Nephron (organoid): ENCODE measurements at regions not wholly inside any gene's neighbourhood (a gene's known extent, or its start where the extent isn't known, plus 50 kb on each side); places are given as distances from the start of the nearest gene placed in this dataset.

Experiments
- H3K27ac Mint-ChIP-seq, 3 experiments: 2 replicates each; pipeline ENCODE4 v1.8.0; 2020; ENCODE audit warnings: mixed read lengths in 3 of 3, mild to moderate bottlenecking in 2 of 3, moderate library complexity in 1 of 3
- H3K27me3 Mint-ChIP-seq: 2 replicates; pipeline ENCODE4 v1.8.0; 2021; ENCODE audit warnings: low read depth, mild to moderate bottlenecking, moderate library complexity, mixed read lengths
- H3K36me3 Mint-ChIP-seq: 2 replicates; pipeline ENCODE4 v1.8.0; 2020; ENCODE audit warnings: low read depth, mixed read lengths
- H3K4me1 Mint-ChIP-seq: 2 replicates; pipeline ENCODE4 v1.8.0; 2020; ENCODE audit warnings: mixed read lengths
- H3K4me3 Mint-ChIP-seq, 3 experiments: 2 replicates each; pipeline ENCODE4 v1.8.0; 2020; ENCODE audit warnings: mild to moderate bottlenecking in 3 of 3, mixed read lengths in 3 of 3, moderate library complexity in 2 of 3
- H3K9me3 Mint-ChIP-seq: 2 replicates; pipeline ENCODE4 v1.8.0; 2020; ENCODE audit warnings: mixed read lengths
- CTCF ChIP-seq, 3 experiments: fragments of 200-600 bp; sonication (generic); IDR thresholded peaks; one replicate each; pipeline ENCODE4 v1.5.0; 2021; ENCODE audit warnings: antibody characterized with exemption in 3 of 3; ENCODE audit not compliant: unreplicated experiment in 3 of 3

GRCh38 chr2:105490956-105491355 lies 92.1 kb upstream of the FHL2 start:
- no peak overlapping the region for H3K4me3 Mint-ChIP-seq
- no peak overlapping the region for H3K27ac Mint-ChIP-seq
- no peak for TF ChIP-seq CTCF (IDR thresholded peaks at IDR 0.05; ENCODE audit: unreplicated experiment in 3 of 3)
- H3K4me1 Mint-ChIP-seq: peaks cover 13% of the 10 kb centered on the region
- peaks cover 27% of the 10 kb centered on the region for H3K9me3 Mint-ChIP-seq
- peaks cover 13% of the 10 kb centered on the region for H3K27me3 Mint-ChIP-seq
- H3K36me3 Mint-ChIP-seq: no peaks in the 10 kb centered on the region

DNA sequence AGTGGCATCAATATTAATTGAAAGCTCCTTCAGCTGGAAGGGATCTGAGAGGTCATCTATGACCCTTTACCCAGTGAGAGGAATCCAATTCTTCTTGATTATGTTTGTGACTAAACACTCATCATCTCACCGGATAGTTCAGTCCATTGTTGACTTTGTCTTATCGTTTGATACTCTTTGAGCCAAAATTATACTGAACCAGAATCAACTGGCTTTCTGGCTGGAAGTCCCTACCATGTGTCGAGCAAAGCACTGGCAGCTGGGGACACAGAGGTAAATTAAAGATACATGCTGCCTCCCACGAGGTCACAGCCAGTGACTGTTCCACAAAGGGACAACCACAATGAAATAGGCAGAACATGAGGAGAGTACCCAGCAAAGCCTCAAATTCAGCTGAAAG lies 91.4 kb upstream of the FHL2 start:
- Mint-ChIP-seq H3K36me3 (no peaks in the 10 kb centered on the region), H3K4me1 (peaks cover 10% of the 10 kb centered on the region), H3K27ac (no peak overlapping the region), H3K9me3 (peaks cover 28% of the 10 kb centered on the region), H3K4me3 (no peak overlapping the region), H3K27me3 (peaks cover 7% of the 10 kb centered on the region)
- TF ChIP-seq CTCF (IDR thresholded peaks at IDR 0.05; ENCODE audit: unreplicated experiment in 3 of 3): no peak

- Mint-ChIP-seq H3K36me3 (no peaks in the 10 kb centered on the region), H3K4me1 (peaks cover 10% of the 10 kb centered on the region), H3K27me3 (peaks cover 5% of the 10 kb centered on the region), H3K9me3 (peaks cover 24% of the 10 kb centered on the region), H3K4me3 (no peak overlapping the region), H3K27ac (no peak overlapping the region)
- TF ChIP-seq CTCF (IDR thresholded peaks at IDR 0.05; ENCODE audit: unreplicated experiment in 3 of 3): no peak
Measured at GRCh38 chr2:105489168-105489878, 90.5 kb upstream of the FHL2 start.

GRCh38 chr2:105488285-105488684 lies 89.4 kb upstream of the FHL2 start:
- H3K9me3 Mint-ChIP-seq: peaks cover 17% of the 10 kb centered on the region
- no peak for TF ChIP-seq CTCF (IDR thresholded peaks at IDR 0.05; ENCODE audit: unreplicated experiment in 3 of 3)
- no peaks in the 10 kb centered on the region for H3K36me3 Mint-ChIP-seq
- H3K27me3 Mint-ChIP-seq: peaks cover under 1% of the 10 kb centered on the region
- no peak overlapping the region for H3K27ac Mint-ChIP-seq
- H3K4me3 Mint-ChIP-seq: no peak overlapping the region
- H3K4me1 Mint-ChIP-seq: peaks cover 10% of the 10 kb centered on the region

- peaks cover 10% of the 10 kb centered on the region for H3K9me3 Mint-ChIP-seq
- no peaks in the 10 kb centered on the region for H3K36me3 Mint-ChIP-seq
- H3K27ac Mint-ChIP-seq: no peak overlapping the region
- H3K4me3 Mint-ChIP-seq: no peak overlapping the region
- H3K4me1 Mint-ChIP-seq: peaks cover 10% of the 10 kb centered on the region
- no peaks in the 10 kb centered on the region for H3K27me3 Mint-ChIP-seq
- TF ChIP-seq CTCF (IDR thresholded peaks at IDR 0.05; ENCODE audit: unreplicated experiment in 3 of 3): no peak
Measured at GRCh38 chr2:105487142-105488069, 88.6 kb upstream of the FHL2 start.
